Fibroblast of mammary gland (primary cell): ENCODE measurements at regions not wholly inside any gene's neighbourhood (a gene's known extent, or its start where the extent isn't known, plus 50 kb on each side); places are given as distances from the start of the nearest gene placed in this dataset.

Source experiments
- DNase-seq: peaks from one replicate; pipeline ENCODE4 v3.0.0-alpha.2; 2010; ENCODE audit warnings: low read depth
- H3K4me3 ChIP-seq: 2 replicates; pipeline ENCODE4 v1.5.1; 2011; ENCODE audit warnings: low read depth, mild to moderate bottlenecking, low read length, moderate library complexity; ENCODE audit not compliant: control insufficient read depth
- CTCF ChIP-seq: conservative IDR thresholded peaks from 2 replicates; pipeline ENCODE4 v1.5.1; 2011; ENCODE audit warnings: low read depth, low read length, inconsistent platforms; ENCODE audit not compliant: control insufficient read depth, insufficient read depth

GRCh38 chr4:178415925-178416324 is 973.7 kb upstream of the AGA start:
- no peak for TF ChIP-seq CTCF
- no peak for DNase-seq
- H3K4me3 ChIP-seq = no peak overlapping the region

- no peak for DNase-seq
- no peak overlapping the region for H3K4me3 ChIP-seq
- TF ChIP-seq CTCF = no peak
These were observed 981.1 kb upstream of the AGA start for GRCh38 chr4:178423366-178423765.

GRCh38 chr4:178426871-178427270 is 984.6 kb upstream of the AGA start:
- TF ChIP-seq CTCF = no peak
- no peak for DNase-seq
- no peak overlapping the region for H3K4me3 ChIP-seq

- DNase-seq = no peak
- H3K4me3 ChIP-seq = no peak overlapping the region
- no peak for TF ChIP-seq CTCF
These were observed 985.4 kb upstream of the AGA start for GRCh38 chr4:178427663-178428062.

GRCh38 chr4:178448372-178449035 is 1006.3 kb upstream of the AGA start:
- TF ChIP-seq CTCF = no peak
- DNase-seq = no peak
- H3K4me3 ChIP-seq = no peak overlapping the region

GRCh38 chr4:178450614-178451013 is 1008.4 kb upstream of the AGA start:
- no peak for DNase-seq
- no peak for TF ChIP-seq CTCF
- no peak overlapping the region for H3K4me3 ChIP-seq

GRCh38 chr4:178453057-178453456 is 1010.8 kb upstream of the AGA start:
- no peak for TF ChIP-seq CTCF
- no peak overlapping the region for H3K4me3 ChIP-seq
- no peak for DNase-seq
